A549 (cell line): ENCODE measurements at regions not wholly inside any gene's neighbourhood (a gene's known extent, or its start where the extent isn't known, plus 50 kb on each side); places are given as distances from the start of the nearest gene placed in this dataset.

ENCODE experiments used
- ATAC-seq, 2 experiments: fragments of 200-7000 bp in 1 of 2; fragments of >200 bp in 1 of 2; cut with Nextera tagmentation in 1 of 2; cut with Tn5 transposase in 1 of 2; 3 replicates each; pipeline versions ENCODE4 v1.8.0 to v1.9.1; 2018 to 2020; ENCODE audit warnings: mild to moderate bottlenecking in 1 of 2, moderate library complexity in 1 of 2
- CTCF ChIA-PET: fragments of 300-600 bp; sonication (Branson Sonifier 250); formaldehyde crosslinking; extraction: SDS; loops from one replicate; lab custom pipeline; 2021; ENCODE audit warnings: antibody characterized with exemption, inconsistent platforms; lab: Yijun Ruan, JAX
- POLR2A ChIA-PET: fragments of 350-600 bp; formaldehyde crosslinking; extraction: SDS; loops from one replicate; lab custom pipeline; 2021; ENCODE audit warnings: antibody characterized with exemption, inconsistent platforms; lab: Yijun Ruan, JAX
- DNase-seq, 2 experiments: peaks; one replicate each; pipeline versions ENCODE4 v3.0.0 to v3.0.0-alpha.2; 2011 to 2016; ENCODE audit warnings: low read depth in 1 of 2, low spot score in 1 of 2
- FAIRE-seq: peaks from 2 replicates; lab custom pipeline; 2011; peaks lifted over from hg19 to GRCh38; lab: Jason Lieb, UNC
- H3K27ac ChIP-seq, 2 experiments: fragments of >200 bp; sonication (Bioruptor Twin); formaldehyde crosslinking; 3 replicates each; pipeline ENCODE4 v1.5.1; 2016 to 2017
- H3K4me1 ChIP-seq: fragments of >200 bp; sonication (Bioruptor Twin); formaldehyde crosslinking; 3 replicates; pipeline ENCODE4 v1.6.1; 2016
- H3K4me2 ChIP-seq: fragments of >200 bp; sonication (Bioruptor Twin); formaldehyde crosslinking; 3 replicates; pipeline ENCODE4 v1.6.1; 2016
- H3K4me3 ChIP-seq: fragments of >200 bp; sonication (Bioruptor Twin); formaldehyde crosslinking; 3 replicates; pipeline ENCODE4 v1.5.1; 2016
- H3K9me3 ChIP-seq: fragments of >200 bp; sonication (Bioruptor Twin); formaldehyde crosslinking; 3 replicates; pipeline ENCODE4 v1.6.1; 2016
- ATOH8 ChIP-seq: fragments of 250-450 bp; sonication (Bioruptor Pico); IDR thresholded peaks from 2 replicates; pipeline ENCODE4 v1.5.0; 2020; ENCODE audit warnings: low read depth, mild to moderate bottlenecking, moderate library complexity
- CHD4 ChIP-seq: fragments of 200-600 bp; sonication (generic); IDR thresholded peaks from 2 replicates; pipeline ENCODE4 v1.6.1; 2016; ENCODE audit warnings: antibody characterized with exemption, mild to moderate bottlenecking, borderline replicate concordance
- CTCF ChIP-seq: fragments of >200 bp; sonication (Bioruptor Twin); formaldehyde crosslinking; IDR thresholded peaks from 3 replicates; pipeline ENCODE4 v1.5.1; 2016
- EHMT2 ChIP-seq: fragments of 200-600 bp; sonication (generic); IDR thresholded peaks from 2 replicates; pipeline ENCODE4 v1.6.1; 2016; ENCODE audit warnings: antibody characterized with exemption, low read depth, mild to moderate bottlenecking, moderate library complexity
- FOSL2 ChIP-seq, 2 experiments: fragments of 450-650 bp in 1 of 2; fragments of >200 bp in 1 of 2; sonication (Bioruptor Twin) in 1 of 2; formaldehyde crosslinking; IDR thresholded peaks; 2 replicates each; pipeline versions ENCODE4 v1.5.0 to v1.6.1; 2016 to 2020; ENCODE audit warnings: mild to moderate bottlenecking in 1 of 2, moderate library complexity in 1 of 2
- GATA3 ChIP-seq: IDR thresholded peaks from 2 replicates; pipeline ENCODE4 v1.6.1; 2012; ENCODE audit warnings: borderline replicate concordance
- HEYL ChIP-seq: fragments of 250-450 bp; sonication (Bioruptor Pico); IDR thresholded peaks from 2 replicates; pipeline ENCODE4 v1.8.0; 2021; ENCODE audit warnings: mild to moderate bottlenecking, moderate library complexity
- MYC ChIP-seq: IDR thresholded peaks from 2 replicates; pipeline ENCODE4 v1.6.1; 2012; ENCODE audit warnings: mild to moderate bottlenecking, inconsistent platforms, low read length, improper control_type of control experiment, borderline replicate concordance
- RCOR1 ChIP-seq: fragments of 150-350 bp; IDR thresholded peaks from 2 replicates; pipeline ENCODE4 v1.6.1; 2014; ENCODE audit warnings: antibody characterized with exemption, low read length, low read depth
- ZNF302 ChIP-seq: fragments of 250-450 bp; sonication (Bioruptor Pico); IDR thresholded peaks from 2 replicates; pipeline ENCODE4 v1.9.0; 2021; ENCODE audit warnings: inconsistent platforms, mild to moderate bottlenecking, moderate library complexity
- WGBS: methylation state at CpG from one replicate; pipeline ENCODE4 v1.1.6; 2017; ENCODE audit errors: missing lambda C conversion rate; 5-methylcytosine and 5-hydroxymethylcytosine counted together
- TF ChIP-seq, protein P1 (sequence below): fragments of 200-600 bp; sonication (generic); IDR thresholded peaks from 2 replicates; pipeline ENCODE4 v1.6.1; 2016; ENCODE audit warnings: antibody characterized with exemption, mild to moderate bottlenecking, moderate library complexity
- TF ChIP-seq, protein P2 (sequence below): fragments of 150-350 bp; IDR thresholded peaks from 2 replicates; pipeline ENCODE4 v1.6.1; 2014; ENCODE audit warnings: low read depth, mild to moderate bottlenecking, low read length
- TF ChIP-seq, protein P3 (sequence below): fragments of 450-650 bp; IDR thresholded peaks from 2 replicates; pipeline ENCODE4 v1.6.1; 2014; ENCODE audit warnings: antibody characterized with exemption

GRCh38 chr5:36795366-36795765, 81.2 kb upstream of the NIPBL start:
- TF ChIP-seq CHD4 (no peak), HEYL (CRISPR knock-in tag) (no peak), MYC (no peak)
- TF ChIP-seq, protein P1, sequence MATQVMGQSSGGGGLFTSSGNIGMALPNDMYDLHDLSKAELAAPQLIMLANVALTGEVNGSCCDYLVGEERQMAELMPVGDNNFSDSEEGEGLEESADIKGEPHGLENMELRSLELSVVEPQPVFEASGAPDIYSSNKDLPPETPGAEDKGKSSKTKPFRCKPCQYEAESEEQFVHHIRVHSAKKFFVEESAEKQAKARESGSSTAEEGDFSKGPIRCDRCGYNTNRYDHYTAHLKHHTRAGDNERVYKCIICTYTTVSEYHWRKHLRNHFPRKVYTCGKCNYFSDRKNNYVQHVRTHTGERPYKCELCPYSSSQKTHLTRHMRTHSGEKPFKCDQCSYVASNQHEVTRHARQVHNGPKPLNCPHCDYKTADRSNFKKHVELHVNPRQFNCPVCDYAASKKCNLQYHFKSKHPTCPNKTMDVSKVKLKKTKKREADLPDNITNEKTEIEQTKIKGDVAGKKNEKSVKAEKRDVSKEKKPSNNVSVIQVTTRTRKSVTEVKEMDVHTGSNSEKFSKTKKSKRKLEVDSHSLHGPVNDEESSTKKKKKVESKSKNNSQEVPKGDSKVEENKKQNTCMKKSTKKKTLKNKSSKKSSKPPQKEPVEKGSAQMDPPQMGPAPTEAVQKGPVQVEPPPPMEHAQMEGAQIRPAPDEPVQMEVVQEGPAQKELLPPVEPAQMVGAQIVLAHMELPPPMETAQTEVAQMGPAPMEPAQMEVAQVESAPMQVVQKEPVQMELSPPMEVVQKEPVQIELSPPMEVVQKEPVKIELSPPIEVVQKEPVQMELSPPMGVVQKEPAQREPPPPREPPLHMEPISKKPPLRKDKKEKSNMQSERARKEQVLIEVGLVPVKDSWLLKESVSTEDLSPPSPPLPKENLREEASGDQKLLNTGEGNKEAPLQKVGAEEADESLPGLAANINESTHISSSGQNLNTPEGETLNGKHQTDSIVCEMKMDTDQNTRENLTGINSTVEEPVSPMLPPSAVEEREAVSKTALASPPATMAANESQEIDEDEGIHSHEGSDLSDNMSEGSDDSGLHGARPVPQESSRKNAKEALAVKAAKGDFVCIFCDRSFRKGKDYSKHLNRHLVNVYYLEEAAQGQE = no peak
- TF ChIP-seq, protein P2, sequence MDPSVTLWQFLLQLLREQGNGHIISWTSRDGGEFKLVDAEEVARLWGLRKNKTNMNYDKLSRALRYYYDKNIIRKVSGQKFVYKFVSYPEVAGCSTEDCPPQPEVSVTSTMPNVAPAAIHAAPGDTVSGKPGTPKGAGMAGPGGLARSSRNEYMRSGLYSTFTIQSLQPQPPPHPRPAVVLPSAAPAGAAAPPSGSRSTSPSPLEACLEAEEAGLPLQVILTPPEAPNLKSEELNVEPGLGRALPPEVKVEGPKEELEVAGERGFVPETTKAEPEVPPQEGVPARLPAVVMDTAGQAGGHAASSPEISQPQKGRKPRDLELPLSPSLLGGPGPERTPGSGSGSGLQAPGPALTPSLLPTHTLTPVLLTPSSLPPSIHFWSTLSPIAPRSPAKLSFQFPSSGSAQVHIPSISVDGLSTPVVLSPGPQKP = no peak
- CTCF ChIA-PET = interaction anchor here (1.0 kb wide), 1 partner anchor 617 kb away, joined by 3 read pairs; no protein-coding TSS in a partner anchor
- H3K9me3 ChIP-seq = no peaks in the 10 kb centered on the region
- H3K4me2 ChIP-seq = no peak overlapping the region
- POLR2A ChIA-PET = interaction anchor here (0.8 kb wide), 1 partner anchor 13 kb away, joined by 3 read pairs; no protein-coding TSS in a partner anchor
- no peak overlapping the region for H3K4me3 ChIP-seq
- WGBS = 18% methylated on average over 4 of the region's 4 CpGs
- ATAC-seq = no peak
- DNase-seq = no peak
- no peaks in the 10 kb centered on the region for H3K4me1 ChIP-seq
- H3K27ac ChIP-seq = no peak overlapping the region
- no peak for FAIRE-seq

GRCh38 chr5:36796155-36796554, 80.4 kb upstream of the NIPBL start:
- Histone ChIP-seq H3K4me3 (no peak overlapping the region), H3K27ac (no peak overlapping the region), H3K4me1 (no peaks in the 10 kb centered on the region), H3K4me2 (0 out of 3 replicates have a peak overlapping the region, but pooled peaks have one; percentile 26), H3K9me3 (no peaks in the 10 kb centered on the region)
- WGBS = 5% methylated on average over 3 of the region's 3 CpGs
- FAIRE-seq (no peak), DNase-seq (no peak), ATAC-seq (no peak)
- POLR2A ChIA-PET = no interaction called here
- CTCF ChIA-PET = interaction anchor here (1.0 kb wide), 1 partner anchor 618 kb away, joined by 3 read pairs; no protein-coding TSS in a partner anchor
- TF ChIP-seq RCOR1 (no peak), GATA3 (no peak), FOSL2 (IDR thresholded peaks at IDR 0.05) (no peak), FOSL2 (CRISPR knock-in tag; IDR thresholded peaks at IDR 0.05) (no peak), ZNF302 (CRISPR knock-in tag) (no peak)

DNA sequence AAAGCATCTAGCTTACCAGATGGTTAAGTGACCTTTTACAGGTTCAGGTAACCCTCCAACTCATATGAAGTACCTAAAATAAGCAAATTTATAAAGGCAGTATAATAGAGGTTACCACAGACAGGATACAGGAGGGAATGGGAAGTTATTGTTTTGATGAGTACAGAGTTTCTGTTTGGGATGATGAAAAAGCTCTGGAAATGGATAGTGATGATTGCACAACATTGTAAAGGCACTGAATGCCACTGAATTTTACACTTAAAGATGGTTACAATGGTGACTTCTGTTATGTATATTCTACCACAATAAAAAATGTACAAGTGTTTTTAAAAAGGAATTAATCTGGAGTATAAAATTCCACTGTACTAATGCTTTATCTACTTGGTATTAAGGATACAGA, 75.0 kb upstream of the NIPBL start:
- DNase-seq = no peak
- Histone ChIP-seq H3K9me3 (no peaks in the 10 kb centered on the region), H3K4me2 (no peak overlapping the region), H3K4me3 (no peak overlapping the region), H3K27ac (no peak overlapping the region), H3K4me1 (no peaks in the 10 kb centered on the region)
- CTCF ChIA-PET = interaction anchor here (1.2 to 1.5 kb wide), 2 partner anchors 10 to 58 kb away, joined by 3 read pairs; no protein-coding TSS in a partner anchor
- TF ChIP-seq, protein P3, sequence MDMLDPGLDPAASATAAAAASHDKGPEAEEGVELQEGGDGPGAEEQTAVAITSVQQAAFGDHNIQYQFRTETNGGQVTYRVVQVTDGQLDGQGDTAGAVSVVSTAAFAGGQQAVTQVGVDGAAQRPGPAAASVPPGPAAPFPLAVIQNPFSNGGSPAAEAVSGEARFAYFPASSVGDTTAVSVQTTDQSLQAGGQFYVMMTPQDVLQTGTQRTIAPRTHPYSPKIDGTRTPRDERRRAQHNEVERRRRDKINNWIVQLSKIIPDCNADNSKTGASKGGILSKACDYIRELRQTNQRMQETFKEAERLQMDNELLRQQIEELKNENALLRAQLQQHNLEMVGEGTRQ = no peak
- no peak for TF ChIP-seq CTCF
- no peak for TF ChIP-seq ATOH8 (CRISPR knock-in tag)
- TF ChIP-seq EHMT2 = no peak
- no peak for TF ChIP-seq FOSL2 (IDR thresholded peaks at IDR 0.05)
- no peak for TF ChIP-seq FOSL2 (CRISPR knock-in tag; IDR thresholded peaks at IDR 0.05)
- TF ChIP-seq, protein P2 = no peak
- no peak for FAIRE-seq
- POLR2A ChIA-PET = no interaction called here
- no peak for ATAC-seq
